DMS53 treated with DMSO at 0.1 percent for 48 hours (cell line): ENCODE measurements at regions not wholly inside any gene's neighbourhood (a gene's known extent, or its start where the extent isn't known, plus 50 kb on each side); places are given as distances from the start of the nearest gene placed in this dataset.

Source experiments
- DNase-seq: peaks from one replicate; lab custom pipeline; 2025; ENCODE audit not compliant: unreplicated experiment; lab: John Stamatoyannopoulos, UW

DNA sequence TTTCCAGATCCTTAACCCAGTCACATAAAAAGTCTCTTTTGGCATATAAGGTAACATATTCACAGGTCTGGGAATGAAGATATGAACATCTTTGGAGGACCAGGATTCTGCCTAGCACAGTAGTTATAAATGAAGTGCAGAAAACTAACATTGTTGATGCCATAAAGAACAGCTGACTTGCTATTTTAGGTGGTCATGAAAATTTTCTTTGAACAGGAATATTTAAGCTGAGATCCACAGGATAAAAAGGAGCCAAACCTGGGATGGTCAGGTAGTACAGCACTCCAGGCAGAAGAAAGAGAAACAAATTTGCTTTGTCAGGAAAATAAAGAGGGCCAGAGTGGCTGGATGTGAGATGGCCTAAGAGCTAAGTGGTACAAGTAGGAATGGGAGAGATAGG, 80.0 kb downstream of the CENPW start:
- DNase-seq, result no peak

DNA sequence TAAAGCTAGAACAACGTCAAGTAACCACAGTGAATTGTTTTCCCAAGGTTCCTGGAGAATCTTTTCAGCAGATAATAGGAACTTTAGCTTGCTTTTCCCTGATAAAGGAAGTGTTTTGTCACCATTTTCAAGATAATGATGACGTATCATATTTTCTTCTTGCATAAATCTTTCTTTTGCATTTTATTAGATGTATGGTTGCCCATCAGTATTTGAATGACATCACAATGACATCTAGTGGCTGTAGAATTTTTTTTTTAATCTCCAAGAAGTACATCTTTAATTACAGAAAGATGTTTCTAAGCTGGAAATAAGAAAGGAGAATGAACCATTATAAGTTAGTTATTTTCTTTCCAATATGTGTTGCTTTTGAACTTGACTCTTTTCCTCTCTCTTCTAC, 83.0 kb downstream of the CENPW start:
- DNase-seq, result no peak

DNA sequence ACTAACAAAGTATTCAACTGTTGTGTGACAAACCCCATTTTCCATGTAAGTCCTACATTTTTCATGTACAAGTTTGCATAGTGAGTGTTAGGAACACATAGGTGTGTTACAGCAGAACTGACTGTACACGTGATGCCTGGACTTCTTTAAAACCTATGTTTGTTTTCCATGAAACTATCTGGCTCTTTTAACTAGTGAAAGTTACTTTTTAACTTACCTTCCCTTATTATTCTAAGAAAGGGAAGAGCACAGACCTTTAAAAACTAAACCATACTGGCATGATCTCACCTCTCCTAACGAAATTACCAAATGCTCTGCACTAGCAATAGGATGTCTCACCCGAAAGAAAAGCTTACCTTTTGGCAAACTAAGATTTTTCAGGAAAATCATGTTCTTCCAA, 87.8 kb downstream of the CENPW start:
- no peak for DNase-seq

DNA sequence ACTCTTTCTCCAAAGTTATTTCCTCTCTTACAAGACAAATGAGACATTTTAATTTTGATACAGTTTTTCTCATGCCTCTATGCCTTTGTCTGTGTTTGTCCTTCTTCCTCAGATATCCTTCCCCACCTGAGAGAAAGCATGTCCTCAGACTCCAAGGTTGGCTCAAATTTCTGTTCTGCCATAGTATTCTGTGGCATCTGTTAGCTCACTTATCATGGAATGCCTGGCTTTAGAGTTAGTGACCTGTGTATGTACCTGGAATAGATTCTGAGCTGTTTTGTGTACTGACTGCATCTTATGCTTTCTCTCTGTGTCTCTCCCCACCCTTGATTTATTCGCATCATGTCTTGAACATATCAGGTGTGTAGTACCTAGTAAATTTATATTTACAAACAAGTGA, 90.0 kb downstream of the CENPW start:
- DNase-seq, result no peak

DNA sequence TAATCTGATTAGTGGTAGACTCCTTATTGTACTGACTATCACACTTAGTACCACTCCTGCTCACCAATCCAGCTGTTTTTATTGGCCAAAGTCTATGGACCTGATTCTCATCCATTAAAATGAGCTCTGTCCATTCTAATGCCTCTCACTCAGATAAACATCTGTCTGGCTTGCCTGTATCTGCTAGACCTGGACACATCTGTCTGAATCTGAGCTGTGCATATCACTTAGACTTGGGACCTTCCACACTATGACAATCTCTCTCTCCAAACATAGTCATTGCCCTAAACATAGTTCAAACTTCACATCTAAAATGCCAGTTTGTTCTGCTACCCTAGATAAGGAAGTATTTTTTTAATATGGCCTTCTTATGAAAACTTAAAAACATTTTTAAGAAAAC, 92.6 kb downstream of the CENPW start:
- no peak for DNase-seq

DNA sequence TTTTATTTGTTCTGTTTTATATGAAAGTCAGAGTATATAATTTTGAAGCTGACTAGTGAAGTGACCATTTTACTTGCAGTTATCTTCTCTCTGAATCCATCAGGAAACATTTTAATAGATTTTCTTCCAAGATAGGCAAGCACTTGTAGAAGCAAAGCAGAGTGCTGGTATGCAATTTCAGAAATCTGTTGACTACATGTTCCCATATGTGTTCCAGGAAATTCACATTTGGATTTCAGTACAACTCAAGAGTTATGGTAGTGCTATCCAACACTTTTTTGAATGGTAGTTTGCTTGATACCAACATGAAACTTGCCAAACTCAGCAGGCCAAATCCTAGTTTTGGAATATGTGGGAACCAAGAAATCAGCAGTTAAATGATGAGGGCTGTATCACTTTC, 94.0 kb downstream of the CENPW start:
- no peak for DNase-seq

DNA sequence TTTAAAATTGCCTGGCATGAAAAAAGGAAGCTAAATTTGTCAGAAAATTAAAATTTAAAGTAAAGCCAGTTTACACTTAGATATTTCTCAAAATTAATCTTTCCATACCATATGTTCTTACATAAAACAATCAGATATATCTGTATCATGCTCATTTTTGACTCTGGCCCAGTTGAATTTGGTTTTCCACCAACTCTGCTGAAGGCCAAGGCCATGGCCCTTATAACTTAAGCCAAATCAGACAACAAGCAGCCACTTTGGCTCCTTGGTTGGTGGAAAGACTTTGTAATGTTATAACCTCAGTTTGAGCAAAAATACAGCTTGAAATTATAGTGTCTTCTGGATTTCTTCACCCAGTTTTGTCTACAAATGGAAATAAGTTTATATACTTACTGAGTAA, 97.3 kb downstream of the CENPW start:
- no peak for DNase-seq

DNA sequence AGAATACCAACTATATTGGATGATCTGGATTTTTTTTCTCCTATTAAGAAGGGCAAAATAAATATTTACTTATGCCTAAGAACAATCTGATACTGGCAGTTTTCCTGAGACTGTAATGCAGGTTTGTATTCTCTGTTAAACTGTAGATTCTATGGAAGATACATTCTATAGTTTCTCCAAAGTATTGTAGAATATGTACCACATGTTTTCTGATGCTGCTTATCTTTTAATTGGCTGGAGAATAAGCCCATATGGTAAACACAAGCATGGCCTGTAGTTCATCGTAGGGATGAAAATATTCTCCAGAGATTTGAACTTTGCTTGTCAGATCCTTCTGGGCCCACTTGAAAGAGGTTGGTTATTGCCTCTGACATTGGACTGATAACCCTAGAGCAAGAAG, 99.1 kb downstream of the CENPW start:
- no peak for DNase-seq

DNA sequence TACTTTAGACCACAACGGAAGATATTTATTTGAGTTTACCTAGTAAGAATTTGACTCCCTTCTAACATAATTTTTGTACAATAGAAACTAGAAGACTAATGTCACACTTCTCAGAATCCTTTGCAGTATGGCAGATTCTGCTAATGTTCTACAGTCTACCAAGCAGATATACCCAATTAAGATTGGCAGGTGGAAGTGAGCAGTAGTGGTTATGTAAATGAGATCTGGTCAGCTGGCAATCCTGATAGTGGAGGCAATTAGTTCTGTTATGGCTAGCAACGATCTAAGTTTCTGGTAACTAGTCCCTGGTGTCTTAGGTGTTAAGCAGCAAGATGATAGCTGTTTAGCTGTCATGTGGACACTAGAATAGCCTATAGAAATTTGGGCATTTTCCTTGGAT, 101.0 kb downstream of the CENPW start:
- no peak for DNase-seq

DNA sequence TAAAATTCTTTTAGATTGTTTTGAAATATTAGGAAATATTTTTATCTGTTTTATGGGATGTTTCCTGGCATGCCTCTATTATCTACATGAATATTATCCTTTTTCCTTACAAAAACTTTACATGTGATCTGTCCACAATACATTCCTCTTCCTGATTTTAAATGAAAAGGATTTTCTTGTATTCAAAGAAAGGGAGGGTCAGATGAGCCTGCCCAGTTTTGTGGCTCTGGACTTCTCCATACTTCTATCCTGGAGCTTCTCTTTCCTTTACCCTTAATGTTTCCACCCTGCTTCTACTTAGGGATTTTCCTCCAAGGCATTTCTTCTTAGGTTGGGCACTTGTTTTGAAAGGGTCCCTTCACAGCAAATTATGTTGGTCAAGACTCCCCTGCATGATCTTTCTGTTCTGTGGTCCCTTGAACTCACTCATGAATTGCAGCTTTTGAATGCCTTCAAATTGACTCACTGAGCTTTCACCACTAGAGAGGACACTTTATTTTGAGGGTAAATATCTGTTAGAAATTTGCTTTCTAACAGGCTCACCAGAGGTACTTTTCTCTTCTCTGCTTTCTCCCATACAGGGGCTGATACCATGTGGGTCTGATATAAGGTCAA, 104.9 kb downstream of the CENPW start:
- no peak for DNase-seq

DNA sequence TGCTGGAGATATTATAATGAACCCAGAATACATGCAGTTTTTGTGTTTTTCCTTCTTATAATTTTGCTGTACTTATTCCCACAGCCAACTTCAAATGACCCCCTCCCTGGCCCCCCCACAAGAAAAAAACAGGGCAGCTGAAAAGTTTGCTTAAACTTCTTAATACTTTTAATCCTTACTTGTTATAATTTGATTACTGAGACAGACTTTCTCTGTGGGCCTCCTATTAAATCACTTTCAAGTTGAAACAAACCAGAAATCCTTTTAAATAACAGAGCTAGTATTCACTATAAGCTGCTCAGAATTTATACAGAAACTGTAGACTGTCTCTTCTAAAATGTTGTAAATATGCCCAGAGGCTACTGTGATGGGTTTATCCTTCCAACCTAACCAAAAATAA, 106.3 kb downstream of the CENPW start:
- no peak for DNase-seq

DNA sequence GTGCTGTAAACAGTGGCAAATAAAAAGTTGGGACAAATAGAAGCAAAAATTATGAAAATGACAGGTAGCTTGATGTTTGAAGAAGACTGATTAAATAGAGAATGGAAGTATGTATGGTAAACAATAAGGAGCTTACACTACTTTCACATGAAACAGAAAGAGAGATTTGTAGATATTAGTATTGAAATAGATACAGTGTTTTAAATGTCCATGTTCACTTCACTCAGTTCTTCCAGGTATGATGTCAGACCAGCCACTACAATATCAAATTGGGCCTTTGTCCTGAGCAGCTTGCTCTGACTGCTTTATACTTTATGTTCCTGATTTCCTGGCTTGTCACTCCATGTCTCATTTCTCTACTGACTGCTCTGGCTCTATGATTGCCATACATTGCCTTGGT, 107.5 kb downstream of the CENPW start:
- DNase-seq, result no peak

DNA sequence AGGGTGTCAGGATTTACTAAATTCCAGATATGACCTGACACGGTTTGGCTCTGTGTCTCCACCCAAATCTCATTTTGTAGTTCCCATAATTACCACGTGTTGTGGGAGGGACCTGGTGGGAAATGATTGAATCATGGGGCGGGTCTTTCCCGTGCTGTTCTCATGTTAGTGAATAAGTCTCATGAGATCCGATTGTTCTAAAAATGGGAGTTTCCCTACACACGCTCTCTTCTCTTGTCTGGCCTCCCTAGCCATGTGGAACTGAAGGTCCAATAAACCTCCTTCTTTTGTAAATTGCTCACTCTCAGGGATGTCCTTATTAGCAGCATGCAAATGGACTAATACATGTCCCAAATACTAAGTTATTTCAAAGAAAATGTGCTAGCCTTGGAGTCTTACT, 121.1 kb downstream of the CENPW start:
- DNase-seq, result no peak

DNA sequence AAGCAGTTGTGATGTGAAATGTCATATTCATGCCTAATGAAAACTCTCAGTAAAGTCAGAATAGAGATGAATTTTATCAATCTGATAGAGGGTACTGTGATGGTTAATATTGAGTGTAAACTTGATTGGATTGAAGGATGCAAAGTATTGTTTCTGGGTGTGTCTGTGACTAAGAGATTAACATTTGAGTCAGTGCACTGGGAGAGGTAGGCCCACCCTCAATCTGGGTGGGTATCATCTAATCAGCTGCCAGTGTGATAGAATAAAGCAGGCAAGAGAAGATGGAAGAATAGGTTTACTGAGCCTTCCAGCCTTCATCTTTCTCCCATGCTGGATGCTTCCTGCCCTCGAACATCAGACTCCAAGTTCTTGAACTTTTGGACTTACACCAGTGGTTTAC, 124.3 kb downstream of the CENPW start:
- DNase-seq, result no peak

DNA sequence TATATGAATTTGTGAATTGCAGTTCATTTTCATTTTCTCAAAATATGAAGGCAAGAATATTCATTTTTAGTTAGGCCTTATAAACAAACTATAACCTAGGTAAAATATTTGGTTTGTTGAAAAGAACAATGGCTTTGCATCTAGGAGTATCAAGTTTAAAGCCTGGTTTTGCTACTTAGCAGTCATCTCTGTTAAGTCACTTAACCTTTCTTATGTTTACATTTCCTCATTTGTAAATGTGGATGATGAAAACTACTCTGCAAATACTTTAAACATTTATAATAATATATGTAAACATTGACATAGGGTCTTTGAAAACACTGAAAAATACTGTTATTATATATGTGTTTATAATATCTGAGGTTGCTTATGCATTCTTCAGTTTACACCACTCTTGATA, 135.5 kb downstream of the CENPW start:
- DNase-seq, result peak; percentile 68

DNA sequence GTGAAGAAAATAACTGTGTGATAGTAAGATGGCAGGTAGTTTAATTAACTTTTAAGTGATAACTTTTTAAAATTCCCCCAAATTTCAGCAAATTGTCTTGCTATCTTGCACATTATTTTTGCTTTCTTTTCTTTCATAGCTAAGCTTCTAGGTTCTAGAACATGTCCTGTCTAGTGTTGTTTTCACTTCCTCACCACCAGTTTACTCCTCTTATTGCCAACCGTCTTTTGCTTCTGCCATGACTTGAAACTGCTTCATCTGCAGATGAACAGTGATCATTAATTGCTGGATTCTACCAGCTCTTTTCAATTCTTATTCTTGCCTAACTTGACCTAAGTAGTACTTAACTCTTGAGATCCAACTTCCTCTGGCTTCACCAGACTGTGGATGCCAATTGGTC, 137.8 kb downstream of the CENPW start:
- DNase-seq, result no peak

DNA sequence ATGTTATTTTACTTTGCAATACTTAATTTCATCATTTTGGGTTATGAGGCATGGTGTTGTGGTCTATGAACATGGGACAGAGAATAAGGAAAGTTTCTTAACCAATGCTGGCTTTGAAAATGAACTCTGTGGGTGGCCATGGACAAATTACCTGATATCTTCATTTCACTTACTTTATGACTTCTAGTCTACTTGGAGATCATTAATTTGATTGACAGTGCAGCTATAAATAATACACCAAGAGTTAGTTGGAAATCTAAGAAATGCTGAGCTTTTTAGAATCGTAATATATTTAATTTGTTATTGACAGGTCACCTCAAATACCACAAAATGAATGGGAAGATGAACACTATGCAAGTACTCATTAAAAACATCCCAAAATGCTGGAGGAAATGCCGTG, 140.4 kb downstream of the CENPW start:
- DNase-seq, result no peak

DNA sequence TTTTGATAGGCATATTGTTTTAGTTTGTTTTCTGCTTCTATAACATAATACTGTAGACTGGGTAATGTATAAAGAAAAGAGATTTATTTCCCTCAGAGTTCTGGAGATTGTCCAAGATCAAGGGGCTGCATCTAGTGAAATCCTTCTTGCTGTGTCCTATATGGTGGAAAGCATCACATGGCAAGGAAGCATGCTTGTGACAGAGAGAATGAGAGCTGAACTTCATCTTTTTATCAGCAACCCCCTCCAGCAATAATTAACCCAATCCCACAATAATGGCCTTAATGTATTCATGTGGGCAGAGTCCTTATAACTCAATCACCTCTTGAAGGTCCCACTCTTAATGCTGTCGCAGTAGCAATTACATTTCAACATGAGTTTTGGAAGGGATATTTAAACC, 141.4 kb downstream of the CENPW start:
- no peak for DNase-seq

DNA sequence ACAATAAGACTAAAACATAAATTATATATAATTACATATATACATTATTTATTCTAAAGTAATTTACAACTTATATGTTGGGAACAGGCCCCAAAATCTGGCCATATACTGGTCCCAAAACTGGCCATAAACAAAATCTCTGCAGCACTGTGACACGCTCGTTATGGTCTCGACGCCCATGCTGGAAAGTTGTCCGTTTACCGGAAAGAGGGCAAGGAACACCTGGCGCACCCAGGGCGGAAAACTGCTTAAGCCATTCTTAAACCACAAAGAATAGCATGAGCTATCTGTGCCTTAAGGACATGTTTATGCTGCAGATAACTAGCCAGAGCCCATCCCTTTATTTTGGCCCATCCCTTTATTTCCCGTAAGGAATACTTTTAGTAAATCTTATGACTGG, 164.9 kb downstream of the CENPW start:
- DNase-seq, result no peak

DNA sequence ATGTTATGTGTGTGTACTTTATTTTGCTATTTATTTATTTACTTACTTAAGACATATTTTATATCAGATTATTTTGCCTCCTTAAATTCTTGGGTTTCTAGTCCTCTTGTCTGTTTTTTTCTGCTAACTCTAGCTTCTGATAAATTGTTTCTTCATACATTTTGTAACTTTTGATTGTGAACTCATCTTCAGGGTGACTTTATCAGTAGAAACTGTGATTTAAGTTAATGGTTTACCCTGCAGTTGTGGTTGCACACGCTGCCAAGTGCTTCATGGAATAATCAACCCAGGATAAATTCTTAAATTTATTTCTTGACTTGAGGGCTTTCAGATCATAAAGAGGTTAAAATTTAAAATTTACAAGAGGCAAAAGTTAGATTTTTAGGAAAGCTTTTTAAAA, 173.3 kb downstream of the CENPW start:
- DNase-seq, result no peak

DNA sequence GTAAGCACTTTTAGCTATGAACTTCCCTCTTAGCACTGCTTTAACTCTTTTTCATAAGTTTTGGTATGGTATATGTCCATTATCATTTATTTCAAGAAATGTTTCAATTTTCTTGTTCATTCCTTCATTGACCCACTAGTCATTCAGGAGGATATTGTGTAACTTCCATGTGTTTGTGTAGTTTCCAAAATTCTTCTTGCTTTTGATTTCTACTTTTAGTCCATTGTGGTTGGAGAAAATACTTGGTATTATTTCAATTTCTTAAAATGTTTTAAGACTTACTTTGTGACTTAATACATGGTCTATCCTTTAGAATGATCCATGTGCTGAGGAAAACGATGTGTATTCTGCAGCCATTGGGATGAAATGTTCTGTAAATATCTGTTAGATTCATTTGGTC, 176.5 kb downstream of the CENPW start:
- DNase-seq, result no peak

DNA sequence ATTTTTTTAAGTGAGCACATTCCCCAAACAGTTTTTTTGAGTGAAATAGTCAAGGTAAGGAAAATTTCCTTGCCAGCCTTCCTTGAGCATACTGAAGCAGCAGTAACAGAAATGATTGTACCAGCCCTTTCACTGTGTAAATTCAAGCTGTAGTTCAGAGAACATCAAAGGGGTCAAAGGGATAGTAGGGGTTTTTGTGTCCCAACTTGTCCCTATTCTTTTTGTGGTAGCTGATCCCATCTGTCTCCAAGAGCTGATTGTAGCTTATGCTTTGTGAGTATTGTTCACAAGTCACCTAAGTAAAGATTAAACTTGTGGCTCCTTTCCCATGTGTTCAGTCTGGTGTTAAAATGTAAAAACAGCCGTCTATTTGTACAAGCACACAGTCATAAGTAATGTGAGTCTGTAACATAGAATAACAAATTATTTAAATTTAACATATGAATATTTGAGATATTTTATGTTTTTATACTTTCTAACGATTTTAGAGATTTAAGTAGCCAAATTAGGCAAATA, 185.0 kb downstream of the CENPW start:
- no peak for DNase-seq

DNA sequence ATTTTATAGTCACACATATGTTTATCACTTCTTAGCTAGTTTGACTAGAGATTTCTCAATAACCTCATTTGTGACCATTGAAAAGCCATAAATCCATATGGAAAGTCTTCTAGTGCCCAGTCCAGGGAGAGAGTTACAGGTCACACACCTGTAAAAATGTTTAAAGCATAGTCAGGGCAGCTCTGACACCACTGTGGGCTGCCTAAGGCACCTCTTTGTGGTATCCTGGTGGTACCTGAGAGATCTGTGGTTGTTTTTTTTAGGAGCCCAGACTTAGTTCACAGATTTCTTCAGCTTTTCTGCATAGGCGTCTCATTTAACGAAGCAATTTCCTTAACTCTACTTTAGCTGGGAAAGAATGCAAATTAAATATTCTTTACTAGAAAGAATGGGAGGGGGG, 186.6 kb downstream of the CENPW start:
- no peak for DNase-seq
